Dermis blood vessel endothelial cell (primary cell): ENCODE measurements at regions not wholly inside any gene's neighbourhood (a gene's known extent, or its start where the extent isn't known, plus 50 kb on each side); places are given as distances from the start of the nearest gene placed in this dataset.

Source experiments
- DNase-seq: peaks from one replicate; pipeline ENCODE4 v3.0.0; 2010

DNA sequence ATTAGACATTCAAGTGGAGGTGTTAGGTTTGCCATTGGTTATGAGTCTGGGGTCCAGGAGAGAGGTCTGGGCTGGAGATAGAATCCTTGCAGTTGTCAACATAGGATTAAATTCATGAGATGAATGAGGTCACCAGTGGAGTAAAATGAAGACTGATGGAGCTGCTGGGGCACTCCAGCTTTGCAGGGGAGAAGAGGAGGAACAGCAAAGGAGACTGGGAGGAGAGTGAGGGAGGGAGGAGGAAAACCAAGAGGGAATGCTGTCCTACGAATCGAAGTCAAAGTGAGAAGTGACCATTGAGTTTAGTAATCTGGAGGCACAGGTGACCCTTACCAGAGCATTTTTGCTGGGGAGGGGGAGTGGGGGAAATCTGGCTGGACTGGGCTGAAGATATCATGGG is 178.2 kb upstream of the NR3C1 start:
- no peak for DNase-seq

DNA sequence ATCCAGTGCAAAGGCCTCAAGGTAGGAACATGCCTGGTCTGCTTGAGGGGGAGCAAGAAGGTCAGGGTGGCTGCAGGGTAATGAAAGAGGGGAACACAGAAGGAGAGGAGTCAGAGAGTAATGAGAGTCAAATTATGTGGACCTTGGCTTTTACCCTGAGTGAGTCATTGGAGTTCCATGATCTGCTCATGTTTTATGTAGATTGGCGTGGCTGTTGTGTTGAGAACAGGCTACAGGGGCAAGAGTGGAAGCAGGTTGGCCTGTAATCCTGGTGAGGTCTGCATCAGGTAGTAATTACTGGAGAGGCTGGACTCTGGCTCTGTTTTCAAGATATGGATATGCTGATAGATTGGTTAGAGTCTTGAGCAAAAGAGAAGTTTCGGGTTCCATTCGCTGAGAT is 177.7 kb upstream of the NR3C1 start:
- DNase-seq = no peak

- peak; percentile 29 for DNase-seq
Observed at GRCh38 chr5:143576711-143577484, 173.4 kb upstream of the NR3C1 start.

DNA sequence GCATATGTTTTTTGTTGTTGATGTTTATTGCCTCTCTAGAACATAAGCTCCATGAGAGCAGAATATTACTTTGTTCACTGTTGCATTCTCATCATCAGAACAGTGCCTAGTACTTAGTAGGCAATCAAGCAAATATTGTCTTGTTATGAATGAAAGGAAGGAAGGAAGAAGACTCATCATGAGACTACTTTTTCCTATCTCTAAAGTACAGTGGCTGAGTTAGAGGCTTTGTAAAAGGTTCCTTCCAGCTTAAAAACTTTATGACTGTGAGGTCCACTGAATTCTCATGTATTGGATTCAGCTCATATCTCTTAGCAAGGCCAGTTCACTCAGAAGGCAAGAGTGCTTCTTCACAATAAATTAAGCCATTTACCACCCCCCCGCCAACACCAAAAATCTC is 171.8 kb upstream of the NR3C1 start:
- DNase-seq = no peak

DNA sequence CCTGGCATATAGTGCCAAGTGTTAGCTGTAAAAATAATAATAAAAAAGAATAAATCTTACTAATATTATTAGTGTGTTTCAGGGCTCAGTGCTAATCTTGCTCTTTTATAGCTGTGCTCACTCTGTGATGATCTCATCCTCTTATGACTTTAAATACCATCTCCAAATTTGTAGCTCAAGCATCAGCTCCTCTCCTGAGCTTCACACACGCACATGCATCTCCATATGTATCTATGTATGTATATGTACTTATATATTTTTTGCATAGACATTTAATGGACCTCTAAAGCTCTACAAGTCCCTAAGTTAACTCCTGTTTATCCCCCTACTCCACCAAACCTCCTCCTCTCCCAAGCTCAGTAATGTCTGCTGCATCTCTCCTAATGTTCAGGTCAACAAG is 170.8 kb upstream of the NR3C1 start:
- no peak for DNase-seq

DNA sequence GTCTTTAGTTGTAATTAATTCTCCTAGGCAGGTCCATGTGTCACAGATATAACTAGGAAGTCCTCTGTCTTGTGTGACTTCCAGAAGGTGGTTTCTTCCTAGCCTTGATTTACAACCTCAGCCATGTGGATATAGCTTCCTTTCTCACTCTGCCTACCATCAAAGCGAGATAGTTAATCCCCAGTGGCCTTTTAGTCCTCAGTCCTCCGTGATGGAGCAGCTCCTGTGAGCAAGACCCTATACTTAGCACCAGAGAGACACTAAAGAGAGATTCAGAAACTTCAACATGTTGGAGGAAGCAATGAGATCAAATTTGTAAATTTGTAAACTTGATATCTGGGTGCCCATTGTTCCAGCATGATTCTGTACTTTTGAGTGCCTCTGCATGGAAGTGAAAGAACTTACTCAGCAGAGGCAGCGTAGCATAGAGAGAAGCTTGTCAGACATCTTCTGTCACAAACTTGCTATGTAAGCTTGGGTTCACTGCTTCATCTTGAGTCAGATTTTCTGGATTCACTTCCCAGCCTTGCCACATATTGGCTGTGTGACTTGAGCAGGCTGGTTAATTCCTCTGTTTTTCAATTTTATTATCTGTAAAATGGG is 170.2 kb upstream of the NR3C1 start:
- no peak for DNase-seq

GRCh38 chr5:143572671-143573070 is 169.2 kb upstream of the NR3C1 start:
- DNase-seq = no peak

DNA sequence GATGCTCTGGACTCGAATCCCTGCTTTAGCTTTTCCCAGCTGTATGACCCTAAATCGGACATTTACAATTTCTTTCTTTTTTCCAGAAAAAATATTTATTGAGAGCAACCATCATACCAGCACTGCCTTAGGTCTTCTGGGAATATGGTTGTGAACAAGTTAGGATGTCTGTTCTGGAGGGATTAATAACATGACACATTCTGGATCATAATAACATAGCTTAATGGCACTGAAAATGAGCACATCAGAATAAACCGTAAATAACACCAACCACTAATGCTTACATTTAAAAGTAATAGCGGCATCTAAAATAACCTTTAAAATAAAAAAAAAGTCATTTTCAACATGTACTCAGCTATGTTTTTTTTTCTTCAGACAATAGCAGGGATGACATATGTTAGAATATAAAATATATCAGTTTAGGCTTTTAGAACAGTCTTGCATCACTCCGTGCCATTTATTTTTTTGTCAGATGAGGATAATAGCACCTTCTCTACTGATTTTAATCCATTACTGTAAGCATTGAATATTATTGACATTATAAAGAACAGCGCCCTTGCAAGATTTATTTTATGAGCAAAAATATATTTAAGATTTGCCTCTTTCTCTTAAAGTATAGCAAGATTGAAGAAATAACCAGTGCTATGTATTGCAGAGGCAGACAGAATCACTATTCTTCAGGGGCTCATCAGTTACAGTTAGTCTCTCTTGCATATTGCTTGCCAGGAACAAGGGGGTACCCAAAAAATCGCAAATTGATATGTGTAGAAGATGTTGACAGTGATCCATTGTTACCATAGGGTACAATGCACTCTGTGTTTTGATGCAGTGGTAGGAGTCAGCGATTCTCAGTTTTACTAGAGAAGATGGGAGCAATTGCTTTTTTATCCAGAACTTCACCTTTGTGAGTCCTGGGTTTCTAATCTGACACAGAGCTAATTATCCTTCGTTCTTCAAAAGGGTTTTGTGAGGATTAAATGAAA is 168.4 kb upstream of the NR3C1 start:
- no peak for DNase-seq

DNA sequence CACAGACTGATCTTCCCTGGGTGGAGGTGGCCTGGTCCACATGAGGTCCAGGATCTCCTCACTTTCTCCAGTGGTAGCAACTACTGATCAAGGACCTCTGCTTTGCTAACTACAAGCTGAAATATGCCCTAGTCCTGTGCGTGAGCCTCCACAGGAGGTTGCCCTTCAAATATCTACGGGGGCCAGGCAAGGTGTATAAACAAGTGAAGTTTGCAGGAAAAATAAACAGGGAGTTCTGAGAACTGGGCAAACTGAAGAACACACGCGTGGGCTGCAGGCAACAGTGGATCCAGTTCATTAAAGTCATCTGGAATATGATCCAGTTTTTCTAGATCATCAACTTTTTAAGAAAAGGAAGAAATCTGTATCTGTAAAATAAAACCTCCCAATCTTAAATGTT is 167.5 kb upstream of the NR3C1 start:
- DNase-seq = no peak

DNA sequence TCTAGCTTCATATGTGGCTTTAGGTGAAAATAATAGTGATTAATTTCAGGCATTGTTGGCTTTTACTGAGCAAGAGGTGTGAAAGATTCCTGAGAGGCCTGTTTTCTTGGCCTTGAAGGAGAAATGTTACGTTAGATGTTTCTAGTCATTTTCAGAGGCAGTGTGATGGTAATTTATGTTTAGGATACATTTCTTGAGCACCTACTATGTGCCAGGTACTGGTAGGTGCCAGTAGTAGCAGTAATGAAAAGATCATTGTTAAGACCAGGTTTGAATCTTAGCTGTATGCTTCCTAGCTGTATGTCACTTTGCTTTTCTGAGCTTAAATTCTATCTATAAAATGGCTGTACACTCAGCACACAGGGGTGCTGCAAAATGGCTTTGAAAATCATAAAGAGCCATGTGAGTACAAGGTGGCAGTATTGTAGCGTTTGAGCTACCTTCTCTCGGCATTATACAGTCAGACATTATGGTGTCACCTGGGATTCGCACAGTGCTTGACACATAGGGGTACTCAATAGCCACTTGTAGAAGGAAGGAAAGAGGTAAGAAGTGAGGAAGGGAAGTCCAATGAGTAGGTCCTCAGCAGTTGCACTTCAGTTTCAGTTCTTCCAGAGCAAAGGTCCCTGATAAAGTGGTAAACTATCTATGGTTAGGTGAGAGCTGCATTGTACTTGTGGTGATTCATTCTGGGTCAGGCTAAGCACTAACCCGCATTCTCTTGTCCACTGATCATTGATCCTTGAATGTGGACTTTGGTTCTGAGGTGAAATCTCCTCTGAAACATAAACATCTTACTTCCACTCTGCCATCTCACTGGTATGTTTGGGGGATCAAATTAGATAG is 166.5 kb upstream of the NR3C1 start:
- no peak for DNase-seq

DNA sequence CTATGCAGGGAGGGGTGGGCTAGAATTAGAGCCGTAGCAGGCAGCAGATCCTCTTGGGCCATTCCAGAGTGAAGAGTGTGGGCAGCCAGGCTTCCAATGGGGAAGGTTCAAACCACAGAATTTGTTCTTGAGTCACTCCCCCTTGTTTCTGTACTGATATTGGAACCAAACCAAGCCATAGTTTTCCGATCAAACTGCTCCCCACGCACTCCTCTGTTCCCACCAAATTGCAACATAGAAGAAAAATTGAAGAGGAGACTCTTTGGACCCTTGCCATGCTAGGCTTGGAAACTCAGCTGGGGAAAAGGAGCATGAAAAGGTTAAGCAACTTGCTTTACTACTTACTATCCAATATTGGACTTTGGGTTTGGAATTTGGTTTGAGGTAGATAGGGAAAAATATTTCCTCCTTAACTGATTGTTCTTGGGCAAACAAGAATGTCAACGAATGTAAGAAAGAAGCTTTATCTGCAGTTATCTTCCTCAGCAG is 165.8 kb upstream of the NR3C1 start:
- no peak for DNase-seq

GRCh38 chr5:143567583-143568504 is 164.4 kb upstream of the NR3C1 start:
- no peak for DNase-seq

GRCh38 chr5:143566139-143566538 is 162.7 kb upstream of the NR3C1 start:
- no peak for DNase-seq

DNA sequence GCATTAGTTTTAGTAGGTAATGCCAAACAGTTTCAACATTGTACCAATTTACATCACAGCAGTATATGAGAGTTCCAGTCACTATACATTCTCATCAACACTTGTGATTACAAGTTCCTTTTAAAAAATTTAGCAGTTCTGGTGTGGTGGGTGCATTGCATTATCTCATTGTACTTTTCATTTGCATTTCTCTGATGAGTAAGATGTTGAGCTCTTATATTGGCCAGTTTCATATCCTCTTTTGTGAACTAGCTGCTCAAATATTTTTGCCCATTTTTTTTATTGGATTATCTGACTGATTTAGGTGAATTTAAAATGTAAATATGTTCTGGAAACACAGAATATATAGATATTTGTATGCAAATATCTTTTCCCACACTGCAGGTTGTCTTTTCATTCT is 160.9 kb upstream of the NR3C1 start:
- DNase-seq = no peak

DNA sequence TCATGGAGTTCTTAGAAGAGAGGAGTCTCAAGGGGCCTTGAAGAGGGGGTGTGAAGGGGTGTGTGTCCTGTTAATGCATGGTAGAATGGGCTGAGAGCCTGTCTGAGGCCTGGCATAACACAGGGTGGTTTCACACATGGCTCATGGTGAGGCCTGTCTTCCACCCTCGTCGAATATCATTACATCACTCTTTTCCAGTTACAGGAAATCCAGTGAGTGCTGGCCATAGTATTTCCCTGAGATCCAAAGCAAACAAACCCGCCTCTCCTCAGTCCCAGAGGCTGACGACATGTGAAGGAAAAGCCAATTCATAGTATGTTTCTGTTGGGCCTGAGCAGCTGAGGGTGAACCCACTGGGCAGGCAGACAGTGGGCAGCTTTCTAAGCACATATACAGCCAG is 159.4 kb upstream of the NR3C1 start:
- DNase-seq = peak; percentile 59

- no peak for DNase-seq
Observed at GRCh38 chr5:143561219-143561618, 157.7 kb upstream of the NR3C1 start.

DNA sequence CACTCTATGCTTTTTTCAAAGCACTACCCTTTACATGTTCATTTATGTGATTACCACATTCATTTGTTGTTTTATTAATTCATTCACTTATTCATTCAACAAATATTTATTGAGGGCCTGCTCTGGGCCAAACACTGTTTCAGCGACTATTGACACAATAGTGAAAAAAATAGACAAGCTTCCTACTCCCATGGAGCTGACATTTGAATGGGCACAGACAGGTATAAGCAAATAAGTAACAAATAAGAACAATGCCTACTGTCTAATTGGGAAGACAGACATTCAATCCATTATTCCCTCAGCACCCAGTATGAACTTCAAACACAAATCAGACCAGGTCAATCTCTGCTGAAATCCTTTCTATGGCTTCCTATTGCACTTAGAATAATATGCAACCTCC is 156.9 kb upstream of the NR3C1 start:
- no peak for DNase-seq

DNA sequence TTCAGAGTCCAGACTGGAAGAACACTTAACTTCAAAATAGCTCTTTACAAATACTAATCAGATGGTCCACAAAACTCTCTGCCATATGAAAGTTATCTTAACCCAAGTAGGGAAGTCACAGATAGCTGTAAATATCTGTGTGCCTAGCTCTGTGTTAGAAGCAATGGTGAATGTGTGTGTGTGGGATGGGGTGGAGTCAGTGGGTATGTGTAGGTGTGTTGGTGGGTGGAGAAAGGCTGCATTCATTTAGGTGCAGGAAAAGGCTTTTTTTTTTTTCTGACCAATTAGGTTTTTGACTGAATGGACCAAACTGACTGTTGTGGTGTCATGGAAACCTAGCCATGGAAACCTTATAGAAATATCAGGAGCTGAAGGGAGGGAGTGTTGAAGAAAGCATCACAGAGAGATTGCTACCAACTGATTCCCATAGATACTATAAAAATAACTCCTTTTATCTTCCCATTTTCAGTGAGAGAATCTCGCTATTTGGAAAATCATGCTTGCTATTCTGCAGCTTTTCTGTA is 156.2 kb upstream of the NR3C1 start:
- DNase-seq = no peak

GRCh38 chr5:143558048-143558447 is 154.6 kb upstream of the NR3C1 start:
- DNase-seq = no peak

DNA sequence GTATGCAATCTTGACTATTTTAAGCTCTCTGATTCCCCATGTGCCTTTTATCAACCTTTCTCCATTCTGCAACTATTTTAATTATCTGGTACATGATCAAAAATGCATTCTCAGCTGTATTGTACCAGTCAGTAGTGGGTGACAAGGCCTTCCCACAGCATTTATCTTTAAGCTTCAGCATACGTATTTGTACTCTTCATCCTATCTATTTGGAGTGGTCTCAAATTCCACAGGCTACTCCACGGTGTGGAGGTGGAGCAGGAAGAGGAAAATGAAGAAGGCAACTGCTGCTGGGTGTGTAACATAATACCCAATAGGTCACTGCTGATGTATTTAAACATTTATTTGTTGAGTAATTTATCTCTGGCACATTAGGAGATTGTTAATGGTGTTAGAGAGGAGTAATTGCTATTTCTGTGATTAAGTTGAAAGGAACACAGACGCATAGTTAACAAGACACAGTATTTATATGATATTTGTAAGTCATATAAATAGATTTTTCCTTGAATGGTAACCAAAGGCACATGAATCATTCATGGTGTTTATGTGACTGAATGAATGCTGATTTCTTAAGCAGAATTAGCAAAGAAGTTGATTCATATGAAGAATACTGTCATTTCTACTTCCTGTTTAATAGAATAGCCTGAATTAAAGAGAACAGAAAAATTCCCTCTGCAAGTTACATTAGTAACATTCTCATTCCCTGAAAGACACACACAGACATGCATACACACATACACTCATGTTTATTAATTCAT is 153.8 kb upstream of the NR3C1 start:
- DNase-seq = no peak
